Right lobe of liver (tissue), 6 donors: ENCODE measurements at regions not wholly inside any gene's neighbourhood (a gene's known extent, or its start where the extent isn't known, plus 50 kb on each side); places are given as distances from the start of the nearest gene placed in this dataset.

ENCODE experiments used
- ATAC-seq, 4 donors: fragments of 200-7000 bp; cut with Tn5 transposase; one replicate each; pipeline ENCODE4 v1.9.1; 2020; ENCODE audit warnings: mild to moderate bottlenecking in 4 of 4, moderate library complexity in 4 of 4
- DNase-seq, 3 donors: peaks; one replicate each; pipeline ENCODE4 v3.0.0-alpha.2; 2020
- H3K27ac ChIP-seq, 3 donors: fragments of 200-600 bp; one replicate each; pipeline ENCODE4 v1.8.0; 2022
- H3K27me3 ChIP-seq, 2 donors: fragments of 200-600 bp; one replicate each; pipeline ENCODE4 v1.8.0; 2022
- H3K36me3 ChIP-seq, 4 donors: fragments of 200-600 bp; sonication (generic) in 1 of 4; one replicate each; pipeline versions ENCODE4 v1.5.1 to v1.8.0; 2017 to 2022; ENCODE audit warnings: control low read depth in 1 of 4
- H3K4me1 ChIP-seq, 4 donors: fragments of 200-600 bp; sonication (generic) in 1 of 4; one replicate each; pipeline versions ENCODE4 v1.5.1 to v1.8.0; 2017 to 2022; ENCODE audit warnings: control low read depth in 1 of 4
- H3K4me3 ChIP-seq, 3 donors: fragments of 200-600 bp; one replicate each; pipeline ENCODE4 v1.8.0; 2022
- H3K9me3 ChIP-seq, 4 donors: fragments of 200-600 bp; sonication (generic) in 1 of 4; one replicate each; pipeline versions ENCODE4 v1.5.1 to v1.8.0; 2017 to 2022; ENCODE audit warnings: control low read depth in 1 of 4
- CTCF ChIP-seq, 4 donors: fragments of 200-600 bp in 3 of 4; fragments of 450-650 bp in 1 of 4; IDR thresholded peaks; one replicate each; pipeline versions ENCODE4 v1.5.1 to v1.8.0; 2016 to 2022; ENCODE audit warnings: antibody characterized with exemption in 4 of 4, mild to moderate bottlenecking in 2 of 4
- POLR2A ChIP-seq: fragments of 450-650 bp; IDR thresholded peaks from one replicate; pipeline ENCODE4 v1.6.1; 2017; ENCODE audit warnings: antibody characterized with exemption, mild to moderate bottlenecking
- WGBS: methylation state at CpG from one replicate; pipeline ENCODE4 v1.1.6; 2018; ENCODE audit warnings: low coverage, low lambda C conversion rate; ENCODE audit not compliant: insufficient coverage; ENCODE audit errors: missing lambda C conversion rate; 5-methylcytosine and 5-hydroxymethylcytosine counted together
- intact Hi-C, 2 donors: fragments of 100-400 bp; cut with DNase I; formaldehyde crosslinking; loops; one replicate each; pipeline versions ENCODE4 v1.11.2 to v1.14.1; 2022
- donor health status: DM: no; HTN: yes; CAD: no.
- donor health status: DM: no; HTN: no; CAD: no.
- donor health status: DM: no; HTN: no; CAD: no.
- donor health status: DM: no; HTN: yes; CAD: no.
- donor health status: DM: no; HTN: yes; CAD: no.

- H3K4me3 ChIP-seq: no peak overlapping the region
- H3K4me1 ChIP-seq: no peaks in the 10 kb centered on the region
- H3K27ac ChIP-seq: no peak overlapping the region
- intact Hi-C loops: no loop called here
- 72% methylated on average over 6 of the region's 7 CpGs for WGBS
- DNase-seq: no peak
- no peak for TF ChIP-seq POLR2A
- no peak for TF ChIP-seq CTCF (IDR thresholded peaks at IDR 0.05)
- no peaks in the 10 kb centered on the region for H3K36me3 ChIP-seq
- H3K27me3 ChIP-seq: no peaks in the 10 kb centered on the region
- no peak for ATAC-seq
- H3K9me3 ChIP-seq: no peaks in the 10 kb centered on the region
Measured at GRCh38 chr12:4047421-4047820, 174.2 kb upstream of the PARP11 start.

- Histone ChIP-seq H3K27me3 (no peaks in the 10 kb centered on the region), H3K27ac (no peak overlapping the region), H3K36me3 (no peaks in the 10 kb centered on the region), H3K9me3 (no peaks in the 10 kb centered on the region), H3K4me3 (no peak overlapping the region), H3K4me1 (no peaks in the 10 kb centered on the region)
- DNase-seq (no peak), ATAC-seq (no peak)
- TF ChIP-seq POLR2A (no peak), CTCF (IDR thresholded peaks at IDR 0.05) (no peak)
- WGBS: 43% methylated on average over 6 of the region's 6 CpGs
- intact Hi-C loops: no loop called here
Measured at GRCh38 chr12:4046495-4046840, 173.3 kb upstream of the PARP11 start.

- Histone ChIP-seq H3K27me3 (no peaks in the 10 kb centered on the region), H3K27ac (no peak overlapping the region), H3K4me3 (no peak overlapping the region), H3K36me3 (no peaks in the 10 kb centered on the region), H3K4me1 (no peaks in the 10 kb centered on the region), H3K9me3 (no peaks in the 10 kb centered on the region)
- DNase-seq: no peak
- TF ChIP-seq CTCF (IDR thresholded peaks at IDR 0.05) (no peak), POLR2A (no peak)
- intact Hi-C loops: no loop called here
- ATAC-seq: no peak
- WGBS: 85% methylated on average over 16 of the region's 16 CpGs
Measured at GRCh38 chr12:4045786-4046494, 172.7 kb upstream of the PARP11 start.

GRCh38 chr12:4044736-4045730 lies 171.8 kb upstream of the PARP11 start:
- Histone ChIP-seq H3K36me3 (no peaks in the 10 kb centered on the region), H3K27me3 (no peaks in the 10 kb centered on the region), H3K27ac (no peak overlapping the region), H3K4me3 (no peak overlapping the region), H3K4me1 (no peaks in the 10 kb centered on the region), H3K9me3 (no peaks in the 10 kb centered on the region)
- intact Hi-C loops: loop anchor here (5.0 kb wide), 2 partner anchors 43 to 153 kb away; no protein-coding TSS in a partner anchor
- no peak for TF ChIP-seq CTCF (IDR thresholded peaks at IDR 0.05)
- no peak for TF ChIP-seq POLR2A
- no peak for ATAC-seq
- DNase-seq: no peak
- 78% methylated on average over 14 of the region's 23 CpGs for WGBS
